ENCODE measurements at regions not wholly inside any gene's neighbourhood (a gene's known extent, or its start where the extent isn't known, plus 50 kb on each side); places are given as distances from the start of the nearest gene placed in this dataset.
"Not testable (repeated sequence)": the region's sequence is repeated elsewhere in the genome, so short reads cannot be mapped to it uniquely, and the experiment has no call there.

DNA sequence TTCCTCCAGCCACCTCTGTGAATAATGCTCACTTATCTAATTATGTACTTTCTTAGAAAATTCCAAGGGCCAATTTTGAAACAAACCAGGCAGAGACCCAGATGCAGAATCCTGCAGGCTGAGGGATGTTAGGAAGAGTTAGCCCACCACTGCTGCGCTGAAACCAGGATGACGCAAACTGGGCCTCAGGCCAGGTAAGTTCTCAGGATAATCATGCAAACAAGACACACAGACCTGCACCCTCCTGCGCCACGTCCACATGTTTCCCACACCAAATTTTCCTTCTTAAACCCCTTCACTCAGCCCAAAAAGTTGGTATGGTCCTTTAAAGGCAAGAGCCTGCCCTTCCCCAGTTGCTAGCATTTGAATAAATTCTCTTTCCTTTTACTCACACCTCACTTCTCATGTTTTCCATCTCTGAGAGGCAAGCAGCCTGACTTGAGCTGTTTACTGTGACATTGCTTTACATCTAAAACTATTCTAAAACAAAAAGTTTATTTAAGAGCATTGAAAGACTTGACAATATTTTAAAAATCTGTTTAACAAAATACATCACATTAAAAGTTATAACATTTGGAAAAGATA lies 887.1 kb downstream of the LRRIQ3 start:
- Histone ChIP-seq H3K27ac (no peak overlapping the region), H3K27me3 (no peaks in the 10 kb centered on the region), H3K36me3 (no peaks in the 10 kb centered on the region), H3K4me1 (no peaks in the 10 kb centered on the region), H3K4me3 (no peak overlapping the region), H3K9me3 (no peaks in the 10 kb centered on the region)
- TF ChIP-seq, protein P1, sequence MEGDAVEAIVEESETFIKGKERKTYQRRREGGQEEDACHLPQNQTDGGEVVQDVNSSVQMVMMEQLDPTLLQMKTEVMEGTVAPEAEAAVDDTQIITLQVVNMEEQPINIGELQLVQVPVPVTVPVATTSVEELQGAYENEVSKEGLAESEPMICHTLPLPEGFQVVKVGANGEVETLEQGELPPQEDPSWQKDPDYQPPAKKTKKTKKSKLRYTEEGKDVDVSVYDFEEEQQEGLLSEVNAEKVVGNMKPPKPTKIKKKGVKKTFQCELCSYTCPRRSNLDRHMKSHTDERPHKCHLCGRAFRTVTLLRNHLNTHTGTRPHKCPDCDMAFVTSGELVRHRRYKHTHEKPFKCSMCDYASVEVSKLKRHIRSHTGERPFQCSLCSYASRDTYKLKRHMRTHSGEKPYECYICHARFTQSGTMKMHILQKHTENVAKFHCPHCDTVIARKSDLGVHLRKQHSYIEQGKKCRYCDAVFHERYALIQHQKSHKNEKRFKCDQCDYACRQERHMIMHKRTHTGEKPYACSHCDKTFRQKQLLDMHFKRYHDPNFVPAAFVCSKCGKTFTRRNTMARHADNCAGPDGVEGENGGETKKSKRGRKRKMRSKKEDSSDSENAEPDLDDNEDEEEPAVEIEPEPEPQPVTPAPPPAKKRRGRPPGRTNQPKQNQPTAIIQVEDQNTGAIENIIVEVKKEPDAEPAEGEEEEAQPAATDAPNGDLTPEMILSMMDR (IDR thresholded peaks at IDR 0.05), result no peak
- DNase-seq (ENCODE audit: low spot score), result no peak

DNA sequence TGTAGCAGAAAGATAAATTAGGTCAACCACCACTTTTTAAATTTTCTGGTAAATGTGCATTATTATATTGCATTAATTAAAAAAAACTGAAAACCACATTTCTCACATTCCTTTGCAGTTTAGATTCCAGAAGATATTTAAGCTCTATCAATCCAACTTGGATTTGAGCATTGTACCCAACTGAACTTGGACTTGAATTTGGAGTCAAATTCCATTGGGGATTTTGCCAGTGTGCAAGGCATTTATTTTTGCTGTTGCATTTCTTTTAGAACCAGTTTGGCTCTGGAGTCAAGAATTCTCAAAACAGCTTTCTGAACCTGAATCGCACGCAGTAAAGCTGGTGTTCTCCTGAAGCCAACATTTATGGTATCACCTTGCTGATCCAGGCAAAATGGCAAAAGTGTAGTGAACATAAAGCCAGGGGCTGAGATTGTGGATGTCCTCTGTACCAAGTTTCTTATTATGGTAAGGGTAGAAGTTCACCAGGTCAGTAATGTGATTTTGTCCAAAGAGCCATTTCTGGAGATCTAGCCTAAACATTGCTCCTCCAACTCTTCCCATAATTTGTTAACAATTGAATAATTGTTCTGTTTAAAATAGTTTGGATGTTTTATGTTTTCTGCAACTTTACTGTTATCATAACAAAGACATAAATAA lies 890.9 kb downstream of the LRRIQ3 start:
- Histone ChIP-seq H3K4me1 (no peaks in the 10 kb centered on the region), H3K27me3 (no peaks in the 10 kb centered on the region), H3K9me3 (no peaks in the 10 kb centered on the region), H3K27ac (no peak overlapping the region), H3K4me3 (no peak overlapping the region), H3K36me3 (no peaks in the 10 kb centered on the region)
- DNase-seq (ENCODE audit: low spot score), result no peak
- TF ChIP-seq, protein P1 (IDR thresholded peaks at IDR 0.05), result no peak

DNA sequence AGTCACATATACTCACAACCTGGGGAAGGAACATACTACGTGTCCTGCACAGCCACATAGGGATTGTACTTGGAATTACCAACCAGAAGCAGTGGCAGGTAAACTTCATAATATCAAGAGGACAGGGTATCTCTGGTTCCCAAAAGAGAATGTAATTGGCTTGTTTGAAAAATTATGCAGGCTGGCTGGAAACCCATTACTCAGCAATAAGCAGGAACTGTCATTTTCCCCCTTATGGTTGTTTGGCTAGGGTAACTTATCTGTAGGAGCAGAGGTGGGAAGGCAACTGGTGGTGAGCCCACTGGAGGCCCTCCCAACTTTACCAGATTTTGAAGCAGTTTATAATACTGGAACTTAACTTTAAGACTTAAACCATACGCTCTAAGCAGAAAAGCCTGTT lies 924.1 kb downstream of the LRRIQ3 start:
- Histone ChIP-seq H3K9me3 (peaks cover 0 to 9% of the 10 kb centered on the region in 2 donors), H3K4me3 (no peak overlapping the region), H3K4me1 (no peaks in the 10 kb centered on the region), H3K27ac (no peak overlapping the region), H3K27me3 (no peaks in the 10 kb centered on the region), H3K36me3 (no peaks in the 10 kb centered on the region)
- TF ChIP-seq, protein P1 (IDR thresholded peaks at IDR 0.05), result no peak
- DNase-seq (ENCODE audit: low spot score), result no peak

DNA sequence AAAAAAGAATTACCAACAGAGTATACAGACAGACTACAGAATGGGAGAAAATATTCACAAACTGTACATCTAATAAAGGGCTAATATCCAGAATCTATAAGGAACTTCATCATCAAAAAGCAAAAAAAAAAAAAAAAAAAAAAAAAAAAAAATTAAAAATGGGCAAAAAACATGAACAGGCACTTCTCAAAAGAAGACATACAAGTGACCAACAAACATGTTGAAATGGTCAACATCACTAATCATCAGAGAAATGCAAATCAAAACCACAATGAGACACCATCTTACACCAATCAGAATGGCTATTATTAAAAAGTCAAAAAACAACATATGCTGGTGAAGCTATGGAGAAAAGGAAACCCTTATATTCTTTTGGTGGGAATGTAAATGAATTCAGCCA lies 952.8 kb downstream of the LRRIQ3 start:
- H3K9me3 ChIP-seq, result peaks cover 0 to 52% of the 10 kb centered on the region in 2 donors
- H3K27me3 ChIP-seq; H3K4me3 ChIP-seq; DNase-seq (ENCODE audit: low spot score); H3K27ac ChIP-seq; H3K36me3 ChIP-seq; H3K4me1 ChIP-seq: not testable (repeated sequence)

DNA sequence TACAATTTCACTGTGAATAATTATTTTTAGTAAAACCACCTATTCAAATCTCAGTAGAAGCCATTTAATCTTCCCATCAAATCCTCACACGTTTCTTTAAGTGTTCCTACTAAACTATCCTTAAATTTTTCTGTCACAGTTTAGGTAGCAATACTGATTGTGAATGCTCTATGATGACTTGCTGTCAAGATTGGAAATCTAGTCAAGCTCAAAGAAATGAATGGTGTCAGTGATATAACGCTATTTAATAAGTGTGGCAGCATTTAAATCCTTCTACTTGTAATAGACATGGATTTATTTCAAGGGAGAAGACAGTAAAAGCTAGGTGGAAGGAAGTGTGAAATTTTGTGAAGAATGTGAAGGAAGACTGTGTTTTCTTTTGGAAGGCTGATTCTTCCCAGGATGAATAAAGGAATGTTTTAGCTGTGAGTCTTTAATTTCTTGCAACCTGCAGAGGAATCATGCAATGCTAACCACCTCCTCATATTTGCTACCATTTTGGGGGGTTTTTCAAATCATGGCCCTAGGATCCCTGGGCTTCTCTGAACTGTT lies 936.7 kb upstream of the NEGR1 start:
- TF ChIP-seq, protein P1 (IDR thresholded peaks at IDR 0.05), result no peak

DNA sequence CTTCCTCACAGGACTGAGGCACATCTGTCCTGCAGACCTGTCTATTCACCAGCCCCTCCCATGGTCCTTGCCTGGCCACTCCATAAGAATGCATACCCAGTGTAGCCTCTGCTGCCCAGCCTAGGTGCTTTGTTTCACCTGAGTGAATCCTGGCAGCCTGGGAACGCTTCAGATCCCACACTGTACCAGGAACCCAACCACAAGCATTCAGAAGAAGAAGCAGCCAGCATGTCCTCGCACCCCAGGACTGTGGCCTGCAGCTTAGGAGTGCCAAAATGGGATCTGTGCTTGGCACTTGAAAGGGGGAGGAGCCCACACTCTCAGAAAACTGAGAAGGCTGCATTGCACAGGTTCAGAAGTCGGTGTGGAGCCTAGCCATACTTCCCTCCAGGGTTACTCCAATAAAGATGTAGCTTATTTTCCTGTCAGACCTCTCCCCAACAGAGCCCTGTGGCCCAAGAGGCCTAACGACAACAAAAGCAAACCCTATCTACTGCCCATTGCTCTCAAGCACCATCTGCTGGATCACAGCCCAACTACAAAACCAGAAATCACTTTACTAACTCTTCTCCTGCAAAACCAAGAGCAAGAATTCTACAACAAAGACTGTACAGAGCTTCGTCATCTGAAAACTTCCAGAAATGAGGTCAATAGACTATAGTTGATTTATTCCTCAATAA lies 923.1 kb upstream of the NEGR1 start:
- Histone ChIP-seq H3K4me3 (no peak overlapping the region), H3K36me3 (no peaks in the 10 kb centered on the region), H3K4me1 (no peaks in the 10 kb centered on the region), H3K27me3 (no peaks in the 10 kb centered on the region), H3K27ac (no peak overlapping the region), H3K9me3 (no peaks in the 10 kb centered on the region)
- TF ChIP-seq, protein P1 (IDR thresholded peaks at IDR 0.05), result no peak
- no peak for DNase-seq (ENCODE audit: low spot score)

More for the DNA sequence above, 936.7 kb upstream of the NEGR1 start:
- Histone ChIP-seq H3K27ac (no peak overlapping the region), H3K36me3 (no peaks in the 10 kb centered on the region), H3K9me3 (no peaks in the 10 kb centered on the region), H3K4me1 (no peaks in the 10 kb centered on the region), H3K4me3 (no peak overlapping the region), H3K27me3 (no peaks in the 10 kb centered on the region)
- DNase-seq (ENCODE audit: low spot score), result no peak

Measured in right atrium auricular region (tissue), 2 donors.